ENCODE measurements at regions not wholly inside any gene's neighbourhood (a gene's known extent, or its start where the extent isn't known, plus 50 kb on each side); places are given as distances from the start of the nearest gene placed in this dataset.
A peak's percentile ranks its signal among the peaks of the same experiment; 100 is the strongest.

DNA sequence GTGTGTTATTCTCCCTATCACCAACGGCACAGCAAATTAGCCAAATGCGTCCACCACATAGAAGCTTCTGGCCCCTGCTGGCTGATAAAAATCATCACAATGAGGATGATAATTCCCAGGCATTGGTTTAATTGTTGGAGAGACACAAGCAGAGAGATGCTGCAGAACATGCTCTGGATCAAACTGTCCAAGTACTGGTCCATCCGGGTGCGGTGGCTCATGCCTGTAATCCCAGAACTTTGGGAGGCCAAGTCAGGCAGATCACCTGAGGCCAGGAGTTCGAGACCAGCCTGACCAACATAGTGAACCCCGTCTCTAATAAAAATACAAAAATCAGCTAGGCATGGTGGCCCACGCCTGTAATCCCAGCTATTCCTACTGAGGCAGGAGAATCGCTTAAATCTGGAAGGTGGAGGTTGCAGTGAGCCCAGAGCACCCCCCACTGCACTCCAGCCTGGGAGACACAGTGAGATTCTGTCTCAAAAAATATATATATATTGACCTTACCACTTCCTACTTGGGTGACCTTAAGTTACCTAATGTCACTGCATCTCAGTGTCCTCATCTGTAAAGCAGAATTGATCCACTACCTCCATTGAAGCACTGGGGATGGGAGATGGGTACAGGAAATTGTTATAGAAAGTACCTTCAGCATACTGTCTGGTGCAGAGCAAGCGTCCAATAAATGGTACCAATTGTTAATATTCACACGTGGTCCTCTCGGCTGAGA lies 83.7 kb upstream of the EGLN3 start:
- ATAC-seq = no peak
- no peaks in the 10 kb centered on the region for H3K36me3 ChIP-seq
- no peak overlapping the region for H3K4me3 ChIP-seq
- H3K4me1 ChIP-seq = peaks cover 0 to 18% (median 0%) of the 10 kb centered on the region in 3 donors
- 80 to 92% methylated on average over 6 to 10 of the region's 11 CpGs for WGBS, 2 donors (ENCODE audit: low coverage in 1 of 2)
- TF ChIP-seq POLR2AphosphoS5 (IDR thresholded peaks at IDR 0.05) (no peak), POLR2A (IDR thresholded peaks at IDR 0.05) (no peak), EP300 (IDR thresholded peaks at IDR 0.05) (no peak)
- no peaks in the 10 kb centered on the region for H3K9me3 ChIP-seq
- H3K27me3 ChIP-seq = no peaks in the 10 kb centered on the region
- no peak overlapping the region for H3K27ac ChIP-seq

DNA sequence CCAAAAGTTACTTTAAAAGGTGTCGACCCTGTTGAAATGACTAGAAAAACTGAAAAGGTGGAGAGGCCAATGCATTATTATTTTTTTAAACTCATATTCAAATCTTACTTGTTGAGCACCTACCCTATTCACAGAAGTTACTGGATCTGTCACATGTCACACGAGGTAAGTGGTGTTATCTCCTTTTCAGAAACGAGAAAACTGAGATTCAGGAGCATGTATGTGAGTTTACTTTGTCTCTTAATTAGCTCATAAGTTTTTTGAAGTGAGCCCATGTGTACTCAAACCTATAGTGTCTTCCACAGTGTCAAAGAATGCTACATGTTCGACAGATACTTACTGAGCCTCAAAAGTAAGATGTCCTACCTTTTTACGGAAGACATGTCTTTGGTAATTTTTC lies 81.8 kb upstream of the EGLN3 start:
- TF ChIP-seq POLR2A (IDR thresholded peaks at IDR 0.05) (no peak), EP300 (IDR thresholded peaks at IDR 0.05) (no peak), POLR2AphosphoS5 (IDR thresholded peaks at IDR 0.05) (no peak)
- TF ChIP-seq, protein P1, sequence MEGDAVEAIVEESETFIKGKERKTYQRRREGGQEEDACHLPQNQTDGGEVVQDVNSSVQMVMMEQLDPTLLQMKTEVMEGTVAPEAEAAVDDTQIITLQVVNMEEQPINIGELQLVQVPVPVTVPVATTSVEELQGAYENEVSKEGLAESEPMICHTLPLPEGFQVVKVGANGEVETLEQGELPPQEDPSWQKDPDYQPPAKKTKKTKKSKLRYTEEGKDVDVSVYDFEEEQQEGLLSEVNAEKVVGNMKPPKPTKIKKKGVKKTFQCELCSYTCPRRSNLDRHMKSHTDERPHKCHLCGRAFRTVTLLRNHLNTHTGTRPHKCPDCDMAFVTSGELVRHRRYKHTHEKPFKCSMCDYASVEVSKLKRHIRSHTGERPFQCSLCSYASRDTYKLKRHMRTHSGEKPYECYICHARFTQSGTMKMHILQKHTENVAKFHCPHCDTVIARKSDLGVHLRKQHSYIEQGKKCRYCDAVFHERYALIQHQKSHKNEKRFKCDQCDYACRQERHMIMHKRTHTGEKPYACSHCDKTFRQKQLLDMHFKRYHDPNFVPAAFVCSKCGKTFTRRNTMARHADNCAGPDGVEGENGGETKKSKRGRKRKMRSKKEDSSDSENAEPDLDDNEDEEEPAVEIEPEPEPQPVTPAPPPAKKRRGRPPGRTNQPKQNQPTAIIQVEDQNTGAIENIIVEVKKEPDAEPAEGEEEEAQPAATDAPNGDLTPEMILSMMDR (IDR thresholded peaks at IDR 0.05) = no peak
- ATAC-seq = no peak
- H3K4me1 ChIP-seq = peaks cover 0 to 22% (median 0%) of the 10 kb centered on the region in 3 donors
- 85 to 87% methylated on average over 5 of the region's 5 CpGs for WGBS, 2 donors (ENCODE audit: low coverage in 1 of 2)
- H3K9me3 ChIP-seq = no peaks in the 10 kb centered on the region
- no peaks in the 10 kb centered on the region for H3K36me3 ChIP-seq
- H3K4me3 ChIP-seq = no peak overlapping the region
- no peaks in the 10 kb centered on the region for H3K27me3 ChIP-seq
- H3K27ac ChIP-seq = no peak overlapping the region

DNA sequence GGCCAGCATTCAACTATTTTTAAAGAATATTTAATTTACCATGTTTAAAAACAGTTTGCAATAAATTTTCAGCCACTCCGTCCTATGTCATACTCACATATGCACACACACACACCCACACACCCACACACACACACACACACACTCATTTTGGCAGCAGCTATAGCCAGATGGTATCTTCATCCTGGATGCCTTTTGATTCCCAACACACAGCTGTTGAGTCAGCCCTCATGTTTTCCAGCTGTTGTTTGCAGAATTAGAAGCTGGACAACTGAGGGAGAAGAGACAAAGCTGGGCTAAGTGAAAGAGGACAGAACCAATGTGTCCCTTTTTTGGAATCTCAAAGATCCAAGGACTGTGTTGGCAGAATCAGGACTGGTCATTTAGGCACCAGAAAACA lies 80.0 kb upstream of the EGLN3 start:
- H3K27ac ChIP-seq = peak overlapping the region in 3 of 4 donors; percentile 31 to 63 (median 56)
- TF ChIP-seq POLR2AphosphoS5 (IDR thresholded peaks at IDR 0.05) = peak; percentile 78
- TF ChIP-seq POLR2A (IDR thresholded peaks at IDR 0.05) = no peak
- WGBS, 2 donors (ENCODE audit: low coverage in 1 of 2) = 67 to 71% methylated on average over 1 of the region's 1 CpG
- peaks cover 0 to 18% (median 0%) of the 10 kb centered on the region in 3 donors for H3K4me1 ChIP-seq
- no peaks in the 10 kb centered on the region for H3K27me3 ChIP-seq
- no peaks in the 10 kb centered on the region for H3K36me3 ChIP-seq
- no peak overlapping the region for H3K4me3 ChIP-seq
- H3K9me3 ChIP-seq = no peaks in the 10 kb centered on the region
- peak; percentile 68 for ATAC-seq

DNA sequence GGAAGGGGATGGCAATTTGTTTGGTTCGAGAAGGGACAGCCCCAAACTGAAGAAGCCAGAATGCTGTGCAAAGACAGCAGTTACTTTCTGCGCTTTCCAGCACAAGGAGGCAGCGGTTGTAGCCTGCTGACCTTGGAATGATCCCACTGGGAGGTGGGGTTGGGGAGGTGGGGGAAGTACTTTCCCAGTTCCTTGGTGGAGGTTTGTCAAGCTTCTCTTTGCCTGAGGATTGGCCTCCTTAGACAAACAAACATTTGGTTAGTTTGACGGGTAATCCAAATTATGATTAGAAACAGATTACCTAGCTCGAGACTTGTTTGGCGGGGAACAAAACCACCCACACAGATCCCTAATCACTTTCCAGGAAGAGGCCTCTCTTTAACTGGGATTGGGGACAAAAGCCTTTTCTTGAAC lies 79.1 kb upstream of the EGLN3 start:
- TF ChIP-seq EP300 (IDR thresholded peaks at IDR 0.05) (no peak), POLR2A (IDR thresholded peaks at IDR 0.05) (no peak), POLR2AphosphoS5 (IDR thresholded peaks at IDR 0.05) (no peak)
- TF ChIP-seq, protein P1 (IDR thresholded peaks at IDR 0.05) = no peak
- no peak overlapping the region for H3K4me3 ChIP-seq
- WGBS, 2 donors (ENCODE audit: low coverage in 1 of 2) = 54 to 64% methylated on average over 5 to 6 of the region's 6 CpGs

DNA sequence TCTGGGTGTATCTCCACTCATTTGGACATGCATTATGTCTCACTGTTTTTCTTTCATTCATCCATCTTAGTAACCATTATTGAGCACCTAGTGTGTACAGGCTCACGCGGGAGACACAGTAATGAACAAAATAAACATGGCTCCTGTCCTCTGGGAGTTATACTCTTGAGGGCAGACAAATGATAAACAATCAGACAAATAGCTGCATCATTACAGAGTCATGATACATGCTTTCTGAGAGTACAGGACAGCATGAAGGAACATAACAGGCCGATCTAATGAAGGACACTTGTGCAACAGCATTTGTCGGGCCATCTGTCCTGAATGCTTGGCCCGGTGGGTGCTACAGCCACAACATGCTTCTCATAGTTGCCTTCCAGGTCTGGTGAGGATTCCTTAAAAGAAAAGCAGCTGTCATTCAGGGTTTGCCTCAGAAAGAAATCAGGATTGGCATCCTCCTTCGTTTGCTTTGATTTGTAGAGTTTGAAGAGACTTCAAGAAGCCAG lies 77.2 kb upstream of the EGLN3 start:
- H3K36me3 ChIP-seq = no peaks in the 10 kb centered on the region
- H3K27me3 ChIP-seq = no peaks in the 10 kb centered on the region
- H3K4me1 ChIP-seq = peaks cover 0 to 13% (median 0%) of the 10 kb centered on the region in 3 donors
- H3K4me3 ChIP-seq = no peak overlapping the region
- WGBS, 2 donors (ENCODE audit: low coverage in 1 of 2) = 86% methylated on average over 4 to 6 of the region's 6 CpGs
- no peak overlapping the region for H3K27ac ChIP-seq
- no peaks in the 10 kb centered on the region for H3K9me3 ChIP-seq
- no peak for TF ChIP-seq POLR2AphosphoS5 (IDR thresholded peaks at IDR 0.05)
- TF ChIP-seq, protein P1 (IDR thresholded peaks at IDR 0.05) = no peak
- TF ChIP-seq EP300 (IDR thresholded peaks at IDR 0.05) = no peak
- TF ChIP-seq POLR2A (IDR thresholded peaks at IDR 0.05) = no peak
- no peak for ATAC-seq

More for the DNA sequence above, 79.1 kb upstream of the EGLN3 start:
- H3K27ac ChIP-seq = peak overlapping the region in 3 of 4 donors; percentile 55 to 63 (median 56)
- H3K36me3 ChIP-seq = no peaks in the 10 kb centered on the region
- peaks cover 0 to 13% (median 0%) of the 10 kb centered on the region in 3 donors for H3K4me1 ChIP-seq
- H3K9me3 ChIP-seq = no peaks in the 10 kb centered on the region
- H3K27me3 ChIP-seq = no peaks in the 10 kb centered on the region
- peak; percentile 77 for ATAC-seq
